Gastroesophageal sphincter (tissue), 4 donors: ENCODE measurements at regions not wholly inside any gene's neighbourhood (a gene's known extent, or its start where the extent isn't known, plus 50 kb on each side); places are given as distances from the start of the nearest gene placed in this dataset.

Experiments used
- ATAC-seq: fragments of 150-250 bp; one replicate; pipeline ENCODE4 v1.9.1; 2016; ENCODE audit warnings: mild to moderate bottlenecking, moderate library complexity
- H3K27ac ChIP-seq, 4 donors: fragments of 200-600 bp; sonication (generic) in 3 of 4; 1 replicate in 3 of 4; 2 replicates in 1 of 4; pipeline ENCODE4 v1.5.1; 2016 to 2019
- H3K27me3 ChIP-seq: fragments of 200-600 bp; sonication (generic); one replicate; pipeline ENCODE4 v1.5.1; 2019
- H3K36me3 ChIP-seq, 2 donors: fragments of 200-600 bp; sonication (generic); one replicate each; pipeline ENCODE4 v1.5.1; 2019; ENCODE audit warnings: control low read depth in 1 of 2
- H3K4me1 ChIP-seq, 3 donors: fragments of 200-600 bp; sonication (generic); 1 replicate in 2 of 3; 2 replicates in 1 of 3; pipeline ENCODE4 v1.5.1; 2016 to 2019; ENCODE audit warnings: control low read depth in 2 of 3
- H3K4me3 ChIP-seq, 2 donors: fragments of 200-600 bp; sonication (generic); one replicate each; pipeline ENCODE4 v1.5.1; 2019; ENCODE audit warnings: mild to moderate bottlenecking in 1 of 2, moderate library complexity in 1 of 2
- H3K9me3 ChIP-seq, 3 donors: fragments of 200-600 bp; sonication (generic); one replicate each; pipeline ENCODE4 v1.5.1; 2017 to 2019; ENCODE audit warnings: control low read depth in 2 of 3
- EP300 ChIP-seq: sonication (generic); formaldehyde crosslinking; IDR thresholded peaks from one replicate; pipeline ENCODE4 v1.6.1; 2017; ENCODE audit warnings: antibody characterized with exemption, mild to moderate bottlenecking
- POLR2A ChIP-seq, 2 donors: fragments of 450-650 bp; IDR thresholded peaks; one replicate each; pipeline ENCODE4 v1.6.1; 2017; ENCODE audit warnings: antibody characterized with exemption in 2 of 2, mild to moderate bottlenecking in 2 of 2, moderate library complexity in 1 of 2
- POLR2AphosphoS5 ChIP-seq: sonication (generic); formaldehyde crosslinking; IDR thresholded peaks from one replicate; pipeline ENCODE4 v1.6.1; 2017; ENCODE audit warnings: antibody characterized with exemption
- WGBS, 2 donors: methylation state at CpG; one replicate each; pipeline ENCODE4 v1.1.5; 2018; ENCODE audit warnings: low coverage in 1 of 2; 5-methylcytosine and 5-hydroxymethylcytosine counted together
- TF ChIP-seq, protein P1 (sequence below), 4 experiments: fragments of 200-600 bp in 2 of 4; fragments of 450-650 bp in 2 of 4; sonication (generic) in 1 of 4; IDR thresholded peaks; one replicate each; pipeline ENCODE4 v1.5.1; 2017 to 2019; ENCODE audit warnings: antibody characterized with exemption in 4 of 4, mild to moderate bottlenecking in 2 of 4, moderate library complexity in 2 of 4

DNA sequence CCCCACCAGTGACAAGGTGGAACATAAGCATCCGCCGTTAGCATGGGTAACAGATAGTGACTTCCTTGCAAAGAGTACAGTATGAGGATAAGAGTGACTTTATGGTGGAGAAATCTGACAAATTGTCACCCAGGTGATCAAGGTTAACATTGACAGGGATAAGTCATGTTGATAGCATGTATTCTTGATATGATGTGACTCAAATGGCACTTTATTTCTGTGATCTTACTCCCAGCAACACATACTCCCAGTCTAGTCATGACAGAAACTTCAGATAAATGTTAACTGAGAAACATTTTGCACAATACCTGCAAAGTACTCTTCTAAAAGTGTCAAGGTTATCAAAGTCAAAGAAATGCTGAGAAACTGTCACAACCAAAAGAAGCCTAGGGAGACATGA is 588.6 kb upstream of the KIF2B start:
- Histone ChIP-seq H3K27me3 (no peaks in the 10 kb centered on the region), H3K36me3 (no peaks in the 10 kb centered on the region), H3K27ac (no peak overlapping the region), H3K9me3 (peaks cover 0 to 14% (median 0%) of the 10 kb centered on the region in 3 donors), H3K4me1 (no peaks in the 10 kb centered on the region), H3K4me3 (no peak overlapping the region)
- ATAC-seq = no peak
- no peak for TF ChIP-seq POLR2AphosphoS5
- TF ChIP-seq EP300 = no peak
- no peak for TF ChIP-seq POLR2A (IDR thresholded peaks at IDR 0.05)
- TF ChIP-seq, protein P1, sequence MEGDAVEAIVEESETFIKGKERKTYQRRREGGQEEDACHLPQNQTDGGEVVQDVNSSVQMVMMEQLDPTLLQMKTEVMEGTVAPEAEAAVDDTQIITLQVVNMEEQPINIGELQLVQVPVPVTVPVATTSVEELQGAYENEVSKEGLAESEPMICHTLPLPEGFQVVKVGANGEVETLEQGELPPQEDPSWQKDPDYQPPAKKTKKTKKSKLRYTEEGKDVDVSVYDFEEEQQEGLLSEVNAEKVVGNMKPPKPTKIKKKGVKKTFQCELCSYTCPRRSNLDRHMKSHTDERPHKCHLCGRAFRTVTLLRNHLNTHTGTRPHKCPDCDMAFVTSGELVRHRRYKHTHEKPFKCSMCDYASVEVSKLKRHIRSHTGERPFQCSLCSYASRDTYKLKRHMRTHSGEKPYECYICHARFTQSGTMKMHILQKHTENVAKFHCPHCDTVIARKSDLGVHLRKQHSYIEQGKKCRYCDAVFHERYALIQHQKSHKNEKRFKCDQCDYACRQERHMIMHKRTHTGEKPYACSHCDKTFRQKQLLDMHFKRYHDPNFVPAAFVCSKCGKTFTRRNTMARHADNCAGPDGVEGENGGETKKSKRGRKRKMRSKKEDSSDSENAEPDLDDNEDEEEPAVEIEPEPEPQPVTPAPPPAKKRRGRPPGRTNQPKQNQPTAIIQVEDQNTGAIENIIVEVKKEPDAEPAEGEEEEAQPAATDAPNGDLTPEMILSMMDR (IDR thresholded peaks at IDR 0.05) = no peak
- 91% methylated on average over 2 of the region's 2 CpGs; no CpG with 5 or more reads in 1 of the 2 donors for WGBS, 2 donors

DNA sequence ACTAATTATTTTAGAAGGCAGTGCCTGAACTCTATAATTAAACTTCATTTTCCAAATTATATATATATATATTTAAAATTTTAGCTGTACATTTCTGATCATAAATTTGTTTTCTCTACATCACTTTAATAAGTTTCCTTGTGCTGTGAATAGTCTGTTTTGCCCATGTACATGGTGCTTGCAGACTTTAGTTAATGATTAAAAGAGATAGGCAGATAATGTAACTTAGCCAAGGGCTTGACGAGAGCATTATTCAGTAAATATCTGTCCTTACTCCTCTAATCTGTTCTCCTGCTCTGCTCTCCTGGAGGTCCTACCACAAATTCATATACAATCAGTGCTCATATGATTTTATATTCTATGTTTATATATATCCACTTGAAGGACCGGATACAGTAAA is 595.2 kb upstream of the KIF2B start:
- H3K9me3 ChIP-seq = peaks cover 0 to 3% (median 0%) of the 10 kb centered on the region in 3 donors
- H3K27me3 ChIP-seq = no peaks in the 10 kb centered on the region
- WGBS, 2 donors = 59 to 89% methylated on average over 2 of the region's 2 CpGs
- no peak overlapping the region for H3K27ac ChIP-seq
- no peaks in the 10 kb centered on the region for H3K36me3 ChIP-seq
- ATAC-seq = no peak
- H3K4me1 ChIP-seq = no peaks in the 10 kb centered on the region
- H3K4me3 ChIP-seq = no peak overlapping the region
- TF ChIP-seq, protein P1 (IDR thresholded peaks at IDR 0.05) = no peak
- TF ChIP-seq POLR2AphosphoS5 = no peak
- TF ChIP-seq POLR2A (IDR thresholded peaks at IDR 0.05) = no peak
- no peak for TF ChIP-seq EP300

DNA sequence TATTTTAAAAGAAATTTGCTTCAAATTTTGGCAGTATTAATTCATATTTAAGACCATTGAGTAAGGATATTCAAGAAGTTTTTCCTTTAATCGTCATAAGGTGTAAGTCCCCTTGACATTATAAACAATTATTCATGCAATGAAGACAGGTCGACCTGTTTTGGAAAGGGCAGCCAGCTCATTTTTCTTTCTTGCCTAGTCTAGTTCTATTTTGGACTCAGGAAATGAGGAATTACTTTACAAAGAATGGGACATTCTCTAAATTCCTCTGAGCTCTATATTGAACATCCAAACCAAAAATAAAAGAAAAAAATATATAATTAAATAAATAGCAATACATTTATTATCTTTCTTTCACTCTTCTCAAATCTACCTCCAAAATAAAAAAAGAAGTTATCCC is 595.6 kb upstream of the KIF2B start:
- H3K4me1 ChIP-seq = no peaks in the 10 kb centered on the region
- H3K27ac ChIP-seq = no peak overlapping the region
- no peaks in the 10 kb centered on the region for H3K36me3 ChIP-seq
- no peak overlapping the region for H3K4me3 ChIP-seq
- no peak for ATAC-seq
- H3K9me3 ChIP-seq = no peaks in the 10 kb centered on the region
- 0 to 27% methylated on average over 2 of the region's 2 CpGs for WGBS, 2 donors
- no peaks in the 10 kb centered on the region for H3K27me3 ChIP-seq
- TF ChIP-seq, protein P1 (IDR thresholded peaks at IDR 0.05) = no peak
- TF ChIP-seq POLR2A (IDR thresholded peaks at IDR 0.05) (no peak), POLR2AphosphoS5 (no peak), EP300 (no peak)

DNA sequence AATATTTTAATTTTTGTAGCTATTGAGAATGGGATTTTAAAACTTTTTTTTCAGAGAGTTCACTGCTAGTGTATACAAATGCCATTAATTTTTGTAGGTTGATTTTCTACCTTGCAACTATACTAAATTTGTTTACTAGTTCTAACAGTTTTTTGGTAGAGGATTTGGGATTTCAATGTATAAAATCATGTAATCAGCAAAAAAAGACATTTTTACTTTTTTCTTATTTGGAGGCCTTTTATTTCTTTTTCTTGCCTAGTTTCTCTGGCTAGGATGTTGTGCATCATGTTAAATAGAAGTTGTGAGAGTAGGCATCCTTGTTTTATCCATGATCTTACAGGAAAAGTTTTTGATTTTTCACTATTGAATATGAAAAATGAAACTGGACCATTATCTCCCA is 602.9 kb upstream of the KIF2B start:
- Histone ChIP-seq H3K27ac (no peak overlapping the region), H3K36me3 (no peaks in the 10 kb centered on the region), H3K4me1 (no peaks in the 10 kb centered on the region), H3K9me3 (no peaks in the 10 kb centered on the region), H3K27me3 (no peaks in the 10 kb centered on the region), H3K4me3 (no peak overlapping the region)
- TF ChIP-seq, protein P1 (IDR thresholded peaks at IDR 0.05) = no peak
- TF ChIP-seq POLR2A (IDR thresholded peaks at IDR 0.05) (no peak), EP300 (no peak), POLR2AphosphoS5 (no peak)
- ATAC-seq = no peak

DNA sequence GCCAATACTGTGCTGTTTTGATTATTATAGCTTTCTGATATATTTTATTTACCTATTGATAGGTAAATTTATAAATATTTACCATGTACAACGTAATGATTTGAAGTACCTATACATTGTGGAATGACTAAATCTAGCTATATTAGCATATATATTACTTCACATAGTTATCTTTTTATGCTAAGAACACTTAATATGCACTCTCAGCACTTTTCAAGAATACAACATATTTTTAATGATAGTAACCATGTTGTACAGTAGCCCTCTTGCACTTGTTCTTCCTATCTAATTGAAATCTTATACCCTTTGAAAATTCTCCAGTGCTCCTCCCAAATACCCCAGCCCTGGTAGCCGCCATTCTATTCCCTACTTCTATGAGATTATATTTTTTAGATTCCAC is 604.0 kb upstream of the KIF2B start:
- no peaks in the 10 kb centered on the region for H3K9me3 ChIP-seq
- ATAC-seq = no peak
- 76 to 78% methylated on average over 2 of the region's 2 CpGs for WGBS, 2 donors
- TF ChIP-seq, protein P1 (IDR thresholded peaks at IDR 0.05) = no peak
- TF ChIP-seq POLR2AphosphoS5 = no peak
- TF ChIP-seq EP300 = no peak
- TF ChIP-seq POLR2A (IDR thresholded peaks at IDR 0.05) = no peak
- no peak overlapping the region for H3K4me3 ChIP-seq
- H3K27ac ChIP-seq = no peak overlapping the region
- H3K4me1 ChIP-seq = no peaks in the 10 kb centered on the region
- no peaks in the 10 kb centered on the region for H3K36me3 ChIP-seq
- H3K27me3 ChIP-seq = no peaks in the 10 kb centered on the region
